ENCODE measurements at regions not wholly inside any gene's neighbourhood (a gene's known extent, or its start where the extent isn't known, plus 50 kb on each side); places are given as distances from the start of the nearest gene placed in this dataset.

GRCh38 chr6:9564021-9564420 is 850.9 kb downstream of the TFAP2A start:
- no peak for DNase-seq

DNA sequence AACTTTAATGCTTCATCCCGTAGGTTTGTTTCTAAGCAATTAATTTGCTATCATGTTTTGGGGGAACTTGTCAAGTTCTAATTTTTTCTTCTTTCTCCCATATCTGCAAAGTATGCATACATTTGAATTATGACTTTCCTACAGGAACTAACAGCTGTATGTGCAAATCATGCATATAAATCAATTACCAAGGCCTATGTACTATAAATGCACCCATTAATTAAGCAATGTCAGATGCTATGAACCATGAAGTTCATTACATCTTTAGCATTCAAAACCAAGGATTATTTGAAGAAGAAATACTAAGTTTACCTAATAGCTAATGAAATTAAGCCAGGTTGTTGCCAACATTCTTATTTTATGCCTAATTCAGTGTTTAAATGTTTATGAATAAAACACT is 851.3 kb downstream of the TFAP2A start:
- DNase-seq = no peak

DNA sequence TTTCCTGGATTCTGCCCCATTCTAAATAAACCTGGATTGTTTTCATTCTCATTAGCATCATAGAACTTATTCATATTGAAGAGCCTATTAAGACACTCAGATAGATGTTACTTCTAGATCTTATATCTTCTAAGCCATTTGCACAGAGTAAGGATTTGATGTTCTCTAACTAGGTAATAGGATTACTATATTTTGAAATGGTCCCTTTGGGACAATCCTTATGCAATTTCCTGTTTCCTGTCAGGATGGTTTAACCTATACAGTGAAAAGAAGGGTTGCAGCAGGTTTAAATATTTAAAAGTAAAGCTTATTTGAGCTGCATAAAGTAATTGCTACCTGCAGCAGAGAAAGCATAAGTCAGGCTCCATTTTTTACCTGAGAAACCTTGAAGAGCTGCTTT is 860.1 kb downstream of the TFAP2A start:
- DNase-seq = no peak

DNA sequence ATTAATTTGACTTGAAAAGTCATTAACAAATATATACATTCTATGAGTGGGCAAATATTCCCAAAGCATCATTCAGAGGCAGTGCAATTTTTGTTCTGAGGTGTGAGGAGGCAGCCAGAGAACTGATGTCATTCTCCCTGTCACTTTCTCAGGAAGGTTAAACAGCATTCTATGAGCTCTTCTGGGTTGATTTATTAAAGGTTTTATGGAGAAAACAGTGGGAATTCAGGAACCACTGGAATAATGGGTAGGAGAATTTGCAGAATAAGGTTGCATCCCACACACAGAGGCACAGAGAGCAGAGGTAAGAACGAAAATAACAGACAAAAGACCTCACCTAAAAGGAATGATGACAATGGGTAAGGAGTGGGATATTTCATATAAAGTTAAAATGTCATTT is 860.6 kb downstream of the TFAP2A start:
- DNase-seq = no peak

DNA sequence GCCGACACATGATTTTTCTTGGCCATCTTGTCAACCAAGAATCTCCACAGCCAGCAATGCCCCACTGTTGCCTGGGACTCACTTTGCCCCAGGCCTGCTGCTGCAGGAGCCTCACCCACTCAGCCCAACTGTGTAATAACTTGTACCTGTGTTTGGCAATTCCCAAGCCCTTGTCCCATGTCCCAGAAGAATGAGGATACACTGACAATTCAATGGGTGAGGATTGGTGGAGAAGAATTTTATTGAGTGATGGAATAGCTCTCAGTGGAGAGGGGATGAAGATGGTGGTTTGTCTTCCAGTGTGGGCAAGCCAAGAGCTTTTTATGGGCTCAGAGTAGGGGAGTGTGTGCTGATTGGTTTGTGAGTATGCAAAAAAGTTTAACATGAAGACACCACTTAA is 861.9 kb downstream of the TFAP2A start:
- DNase-seq = no peak

DNA sequence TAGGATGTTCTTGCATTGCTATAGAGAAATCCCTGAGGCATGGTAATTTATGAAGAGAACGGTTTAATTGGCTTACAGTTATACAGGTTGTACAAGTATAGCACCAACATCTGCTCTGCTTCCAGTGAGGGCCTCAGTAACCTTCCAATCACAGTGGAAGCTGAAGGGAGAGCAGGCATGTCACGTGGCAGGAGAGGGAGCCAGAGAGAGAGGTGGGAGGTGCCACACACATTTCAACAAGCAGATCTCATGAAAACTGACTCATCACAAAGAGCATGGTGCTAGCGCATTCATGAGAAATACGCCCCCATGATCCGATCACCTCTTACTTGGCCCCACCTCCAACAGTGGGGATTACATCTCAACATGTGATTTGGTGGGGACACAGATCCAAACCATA is 871.2 kb downstream of the TFAP2A start:
- DNase-seq = no peak

GRCh38 chr6:9540534-9541126 is 874.2 kb downstream of the TFAP2A start:
- peak; percentile 9 for DNase-seq

GRCh38 chr6:9540126-9540525 is 874.7 kb downstream of the TFAP2A start:
- DNase-seq = no peak

GRCh38 chr6:9539231-9539755 is 875.6 kb downstream of the TFAP2A start:
- no peak for DNase-seq

GRCh38 chr6:9537381-9537780 is 877.5 kb downstream of the TFAP2A start:
- no peak for DNase-seq

DNA sequence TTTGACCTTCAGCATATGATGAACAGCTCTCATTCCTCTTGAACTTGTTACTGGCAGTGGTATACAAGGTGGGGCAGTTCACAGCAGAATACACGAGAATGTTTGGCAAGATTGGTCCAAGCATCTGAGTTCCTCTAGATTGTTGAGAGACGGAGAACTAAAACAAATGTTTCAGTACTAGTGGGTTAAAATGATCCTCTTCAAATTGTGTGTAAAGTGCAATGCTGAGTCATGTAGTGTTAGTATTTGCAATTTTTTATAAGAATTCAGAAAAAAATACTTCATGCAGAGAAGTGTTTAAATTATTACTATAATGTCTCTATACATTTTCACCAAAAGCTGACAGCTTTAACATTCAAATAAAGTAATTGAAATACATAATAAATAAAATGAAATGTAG is 879.8 kb downstream of the TFAP2A start:
- DNase-seq = no peak

- DNase-seq = no peak
These were observed 882.0 kb downstream of the TFAP2A start for GRCh38 chr6:9532621-9533557.

GRCh38 chr6:9527679-9528286 is 887.1 kb downstream of the TFAP2A start:
- no peak for DNase-seq

DNA sequence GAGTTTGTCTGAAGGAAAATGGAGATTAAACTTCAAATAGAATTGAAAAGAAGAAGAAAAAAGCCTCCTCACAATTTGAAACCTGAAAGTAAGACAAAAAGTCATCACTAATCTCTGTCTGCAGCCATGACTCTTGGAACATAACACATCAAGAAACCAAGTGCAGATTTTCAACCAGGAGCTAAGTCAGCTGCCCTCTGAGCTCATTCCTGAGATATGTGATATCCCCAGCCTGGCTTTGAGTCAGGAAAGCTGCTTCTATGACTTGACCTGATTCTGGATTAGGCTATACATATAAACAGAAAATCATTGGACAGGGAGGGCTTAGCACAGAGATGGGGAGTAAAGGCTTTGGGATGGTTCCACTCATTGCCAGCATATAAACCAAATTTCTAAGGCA is 891.4 kb downstream of the TFAP2A start:
- no peak for DNase-seq

DNA sequence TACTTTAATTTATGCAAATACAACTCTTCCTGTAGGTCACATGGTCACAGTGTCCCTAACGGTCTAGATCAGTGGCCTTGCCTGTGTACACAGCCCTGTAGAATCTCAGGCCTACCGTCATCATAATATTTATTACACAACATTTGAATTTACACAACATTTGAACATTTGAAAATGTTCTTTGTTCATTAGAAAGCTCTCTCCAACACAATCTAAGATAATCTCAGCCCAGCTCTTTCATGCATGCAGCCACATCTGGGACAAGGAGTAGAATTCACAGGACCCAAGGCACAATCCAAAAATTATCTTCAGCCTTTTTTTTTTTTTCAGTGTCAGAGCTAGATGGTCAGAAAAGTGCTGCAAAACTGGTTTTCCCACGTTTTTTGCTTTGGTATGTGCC is 892.8 kb downstream of the TFAP2A start:
- no peak for DNase-seq

- DNase-seq = no peak
These were observed 893.7 kb downstream of the TFAP2A start for GRCh38 chr6:9521152-9521530.

- no peak for DNase-seq
These were observed 894.3 kb downstream of the TFAP2A start for GRCh38 chr6:9520417-9521151.

GRCh38 chr6:9518431-9518830 is 896.4 kb downstream of the TFAP2A start:
- DNase-seq = no peak

GRCh38 chr6:9517806-9518205 is 897.1 kb downstream of the TFAP2A start:
- no peak for DNase-seq

DNA sequence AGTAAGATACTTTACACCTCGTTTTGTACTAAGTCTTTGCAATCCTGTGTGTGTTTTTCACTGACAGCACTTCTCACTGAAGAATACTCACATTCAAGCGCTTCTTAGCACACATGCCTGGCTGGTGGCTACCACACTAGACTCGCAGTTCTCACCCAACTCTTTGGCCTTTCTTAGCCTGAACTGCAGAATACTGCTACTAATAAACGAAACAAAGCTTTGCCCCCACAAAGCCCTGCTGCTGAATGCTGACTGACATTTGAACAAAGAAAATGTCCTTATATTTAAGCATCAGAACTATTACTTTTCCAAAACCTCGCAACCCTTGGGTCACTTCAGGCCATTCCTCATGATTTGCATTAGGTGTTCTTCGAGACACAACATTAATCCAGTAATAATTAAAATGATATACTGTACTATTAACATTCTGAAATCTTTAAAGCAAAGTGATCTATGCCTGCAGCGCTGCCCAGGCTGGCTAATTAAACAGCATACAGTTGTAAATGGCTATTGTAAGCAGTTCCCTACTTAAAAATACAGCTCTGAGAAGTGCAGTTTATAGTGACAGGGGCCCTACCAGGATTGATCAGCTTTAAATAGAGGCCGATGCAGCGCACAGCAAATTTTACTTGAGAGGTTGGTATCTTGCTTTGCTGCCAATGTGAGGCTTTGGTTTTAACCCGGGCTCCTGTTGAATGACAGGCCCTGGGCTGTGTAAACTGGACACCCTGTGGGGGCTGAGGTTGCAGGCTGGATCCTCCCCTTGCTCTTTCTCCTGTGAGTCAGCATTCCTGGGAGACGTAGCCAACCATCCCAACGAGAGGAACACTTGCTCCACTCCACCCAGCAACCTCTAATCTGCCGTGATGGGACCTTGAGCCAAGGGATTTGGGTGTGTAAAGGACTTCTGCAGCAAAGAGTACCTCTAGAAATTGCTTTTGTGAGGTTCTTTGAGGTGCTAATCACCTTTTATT is 899.0 kb downstream of the TFAP2A start:
- no peak for DNase-seq

GRCh38 chr6:9514146-9514545 is 900.7 kb downstream of the TFAP2A start:
- no peak for DNase-seq

DNA sequence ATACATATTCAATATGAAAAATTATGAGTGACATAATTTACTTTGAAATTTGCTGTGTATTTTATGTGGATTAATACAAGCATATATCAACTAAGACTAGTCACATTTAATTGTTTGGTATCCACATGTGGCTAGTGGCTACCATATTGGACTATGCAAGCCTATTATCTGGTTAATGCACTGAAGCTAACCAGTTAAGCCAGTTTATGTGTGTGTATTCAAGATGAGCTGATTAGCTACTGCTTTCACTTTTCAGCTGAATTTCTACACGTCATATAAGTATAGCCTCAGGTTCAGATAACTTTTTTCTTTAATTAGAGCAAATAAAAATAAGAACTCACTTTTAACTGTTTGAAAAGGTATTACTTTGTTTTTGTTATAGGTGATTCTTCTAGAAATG is 903.7 kb downstream of the TFAP2A start:
- DNase-seq = no peak
